ENCODE measurements at regions not wholly inside any gene's neighbourhood (a gene's known extent, or its start where the extent isn't known, plus 50 kb on each side); places are given as distances from the start of the nearest gene placed in this dataset.

DNA sequence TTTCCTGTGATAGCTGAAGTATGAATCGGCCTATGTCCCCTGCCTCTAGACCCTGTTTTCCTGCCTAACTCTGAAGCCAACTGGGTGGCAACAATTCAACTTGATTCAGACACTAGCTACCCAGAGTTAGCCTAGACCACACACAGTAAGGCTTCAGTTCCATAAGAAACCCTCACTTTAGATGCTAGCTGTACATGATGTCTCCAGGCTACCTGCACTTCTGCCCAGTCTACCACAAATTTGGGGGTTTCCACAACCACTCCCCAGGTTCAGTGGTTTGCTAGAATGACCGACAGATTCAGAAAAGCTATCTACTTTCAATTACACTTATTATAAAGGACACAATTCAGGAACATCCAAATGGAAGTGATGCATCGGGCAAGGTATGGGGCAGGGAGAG is 119.4 kb upstream of the VLDLR start:
- Histone ChIP-seq H3K27me3 (ENCODE audit: insufficient read depth, low read depth, severe bottlenecking) (no peaks in the 10 kb centered on the region), H3K4me3 (ENCODE audit: low read depth, low read length) (no peak overlapping the region), H3K9me3 (ENCODE audit: severe bottlenecking) (no peaks in the 10 kb centered on the region), H3K36me3 (no peaks in the 10 kb centered on the region), H3K27ac (no peak overlapping the region)
- no peak for DNase-seq
- TF ChIP-seq, protein P1, sequence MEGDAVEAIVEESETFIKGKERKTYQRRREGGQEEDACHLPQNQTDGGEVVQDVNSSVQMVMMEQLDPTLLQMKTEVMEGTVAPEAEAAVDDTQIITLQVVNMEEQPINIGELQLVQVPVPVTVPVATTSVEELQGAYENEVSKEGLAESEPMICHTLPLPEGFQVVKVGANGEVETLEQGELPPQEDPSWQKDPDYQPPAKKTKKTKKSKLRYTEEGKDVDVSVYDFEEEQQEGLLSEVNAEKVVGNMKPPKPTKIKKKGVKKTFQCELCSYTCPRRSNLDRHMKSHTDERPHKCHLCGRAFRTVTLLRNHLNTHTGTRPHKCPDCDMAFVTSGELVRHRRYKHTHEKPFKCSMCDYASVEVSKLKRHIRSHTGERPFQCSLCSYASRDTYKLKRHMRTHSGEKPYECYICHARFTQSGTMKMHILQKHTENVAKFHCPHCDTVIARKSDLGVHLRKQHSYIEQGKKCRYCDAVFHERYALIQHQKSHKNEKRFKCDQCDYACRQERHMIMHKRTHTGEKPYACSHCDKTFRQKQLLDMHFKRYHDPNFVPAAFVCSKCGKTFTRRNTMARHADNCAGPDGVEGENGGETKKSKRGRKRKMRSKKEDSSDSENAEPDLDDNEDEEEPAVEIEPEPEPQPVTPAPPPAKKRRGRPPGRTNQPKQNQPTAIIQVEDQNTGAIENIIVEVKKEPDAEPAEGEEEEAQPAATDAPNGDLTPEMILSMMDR (IDR thresholded peaks at IDR 0.05; ENCODE audit: low read depth, low read length): no peak

DNA sequence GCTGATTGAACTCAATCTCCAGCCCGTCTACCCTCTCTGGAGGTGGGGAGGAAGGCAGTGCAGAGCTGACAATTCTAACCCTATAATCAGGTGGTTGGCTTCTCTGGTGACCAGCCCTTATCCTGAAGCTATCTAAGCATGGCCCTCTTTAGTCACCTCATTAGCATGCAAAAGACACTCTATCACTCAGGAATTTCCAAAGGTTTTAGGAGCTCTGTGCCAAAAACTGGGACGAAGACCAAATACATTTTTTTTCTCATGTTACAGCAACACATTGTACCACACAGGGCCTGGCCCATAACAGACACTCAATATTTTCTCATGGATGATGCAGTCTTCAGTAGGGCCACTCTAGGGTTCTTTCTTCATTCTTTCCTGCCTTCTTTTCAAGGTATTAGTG is 118.8 kb upstream of the VLDLR start:
- Histone ChIP-seq H3K36me3 (no peaks in the 10 kb centered on the region), H3K4me3 (ENCODE audit: low read depth, low read length) (no peak overlapping the region), H3K27ac (no peak overlapping the region), H3K9me3 (ENCODE audit: severe bottlenecking) (no peaks in the 10 kb centered on the region), H3K27me3 (ENCODE audit: insufficient read depth, low read depth, severe bottlenecking) (no peaks in the 10 kb centered on the region)
- TF ChIP-seq, protein P1 (IDR thresholded peaks at IDR 0.05; ENCODE audit: low read depth, low read length): no peak
- no peak for DNase-seq

DNA sequence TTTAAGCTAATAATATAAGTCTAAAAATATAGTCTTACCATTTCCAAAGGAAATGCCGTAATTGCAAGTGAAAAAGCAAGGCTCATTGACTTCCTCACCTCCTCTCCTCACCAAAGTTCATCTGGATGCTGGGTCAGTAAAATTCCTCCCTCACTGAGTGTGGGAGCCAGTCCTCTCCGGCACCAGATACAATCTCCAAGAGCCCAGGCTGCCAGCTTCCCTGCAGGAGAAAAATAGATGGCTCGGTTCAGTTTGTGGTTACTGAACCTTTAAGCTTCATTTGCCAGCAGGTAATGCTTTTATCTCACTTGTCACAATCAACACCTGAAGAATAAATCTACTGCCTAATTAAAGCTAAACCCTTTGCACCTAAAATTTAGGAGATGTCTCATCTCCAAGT is 115.3 kb upstream of the VLDLR start:
- DNase-seq: no peak
- no peak overlapping the region for H3K4me3 ChIP-seq (ENCODE audit: low read depth, low read length)
- TF ChIP-seq, protein P1 (IDR thresholded peaks at IDR 0.05; ENCODE audit: low read depth, low read length): no peak
- H3K36me3 ChIP-seq: no peaks in the 10 kb centered on the region
- H3K27me3 ChIP-seq (ENCODE audit: insufficient read depth, low read depth, severe bottlenecking): no peaks in the 10 kb centered on the region
- no peaks in the 10 kb centered on the region for H3K9me3 ChIP-seq (ENCODE audit: severe bottlenecking)
- no peak overlapping the region for H3K27ac ChIP-seq

DNA sequence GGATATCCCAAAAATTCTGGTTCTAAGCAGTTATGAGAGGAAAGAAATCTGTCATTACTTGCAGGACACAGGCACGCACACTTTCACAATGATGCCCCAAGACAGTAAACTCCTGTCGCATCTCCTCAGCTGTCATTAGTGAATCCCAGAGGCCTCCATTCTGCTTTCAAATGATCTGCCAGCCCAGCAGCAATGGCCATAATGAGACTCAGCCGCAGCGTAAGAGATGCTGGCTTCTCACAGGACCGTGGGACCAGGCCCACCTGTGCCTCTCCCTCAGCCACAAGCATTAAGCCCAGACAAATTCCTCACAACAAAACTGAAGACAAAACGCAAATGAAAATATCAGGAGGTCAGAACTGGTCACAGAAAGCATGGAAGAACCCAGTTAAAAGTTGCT is 98.0 kb upstream of the VLDLR start:
- H3K36me3 ChIP-seq: no peaks in the 10 kb centered on the region
- no peaks in the 10 kb centered on the region for H3K27me3 ChIP-seq (ENCODE audit: insufficient read depth, low read depth, severe bottlenecking)
- TF ChIP-seq, protein P1 (IDR thresholded peaks at IDR 0.05; ENCODE audit: low read depth, low read length): no peak
- no peak overlapping the region for H3K27ac ChIP-seq
- H3K9me3 ChIP-seq (ENCODE audit: severe bottlenecking): no peaks in the 10 kb centered on the region
- no peak for DNase-seq
- no peak overlapping the region for H3K4me3 ChIP-seq (ENCODE audit: low read depth, low read length)

DNA sequence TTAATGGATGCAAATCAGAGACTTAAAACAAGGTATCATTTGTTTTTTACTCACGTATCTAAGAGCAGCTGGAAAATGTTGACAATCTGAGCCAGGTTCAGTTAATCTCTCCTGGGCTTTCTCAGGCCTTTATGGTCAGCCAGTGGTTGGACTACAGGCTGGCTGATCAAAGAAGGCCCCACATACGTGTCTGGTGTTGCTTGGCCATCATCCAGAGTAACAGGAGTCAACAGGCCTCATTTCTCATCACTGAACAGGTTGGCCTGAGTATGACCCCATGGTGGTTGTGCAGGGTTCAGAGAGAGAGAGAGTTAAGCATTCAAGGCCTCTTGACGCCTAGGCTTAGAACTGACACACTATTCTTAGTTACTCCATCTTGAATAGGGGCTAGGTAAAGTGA is 97.0 kb upstream of the VLDLR start:
- TF ChIP-seq, protein P1 (IDR thresholded peaks at IDR 0.05; ENCODE audit: low read depth, low read length): no peak

DNA sequence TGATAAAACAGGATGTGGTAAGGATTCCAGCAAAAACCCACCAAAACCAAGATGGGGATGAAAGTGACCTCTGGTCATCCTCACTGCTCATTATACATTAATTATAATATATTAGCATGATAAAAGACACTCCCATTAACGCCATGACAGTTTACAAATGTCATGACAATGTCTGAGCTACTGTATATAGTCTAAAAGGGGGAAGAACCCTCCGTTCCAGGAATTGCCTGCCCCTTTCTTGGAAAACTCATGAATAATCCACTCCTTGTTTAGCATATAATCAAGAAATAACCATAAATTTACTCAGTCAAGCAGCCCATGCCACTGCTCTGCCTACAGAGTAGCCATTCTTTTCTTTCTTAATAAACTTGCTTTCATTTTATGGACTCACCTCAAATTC is 96.4 kb upstream of the VLDLR start:
- no peak overlapping the region for H3K4me3 ChIP-seq (ENCODE audit: low read depth, low read length)
- TF ChIP-seq, protein P1 (IDR thresholded peaks at IDR 0.05; ENCODE audit: low read depth, low read length): no peak
- no peaks in the 10 kb centered on the region for H3K27me3 ChIP-seq (ENCODE audit: insufficient read depth, low read depth, severe bottlenecking)
- no peak overlapping the region for H3K27ac ChIP-seq
- H3K36me3 ChIP-seq: no peaks in the 10 kb centered on the region
- H3K9me3 ChIP-seq (ENCODE audit: severe bottlenecking): no peaks in the 10 kb centered on the region
- no peak for DNase-seq

More for the DNA sequence above, 97.0 kb upstream of the VLDLR start:
- H3K27me3 ChIP-seq (ENCODE audit: insufficient read depth, low read depth, severe bottlenecking): no peaks in the 10 kb centered on the region
- H3K36me3 ChIP-seq: no peaks in the 10 kb centered on the region
- H3K9me3 ChIP-seq (ENCODE audit: severe bottlenecking): no peaks in the 10 kb centered on the region
- no peak for DNase-seq
- no peak overlapping the region for H3K4me3 ChIP-seq (ENCODE audit: low read depth, low read length)
- no peak overlapping the region for H3K27ac ChIP-seq
